ENCODE measurements at regions not wholly inside any gene's neighbourhood (a gene's known extent, or its start where the extent isn't known, plus 50 kb on each side); places are given as distances from the start of the nearest gene placed in this dataset.
"Not testable (repeated sequence)": the region's sequence is repeated elsewhere in the genome, so short reads cannot be mapped to it uniquely, and the experiment has no call there.

GRCh38 chr5:39772307-39772706 lies 347.5 kb upstream of the DAB2 start:
- intact Hi-C loops (cut with DNase I) = no loop called here
- no peak for DNase-seq

- intact Hi-C loops (cut with DNase I) = no loop called here
- DNase-seq = no peak
Measured at GRCh38 chr5:39767916-39768315, 343.1 kb upstream of the DAB2 start.

GRCh38 chr5:39765366-39765765 lies 340.6 kb upstream of the DAB2 start:
- DNase-seq = no peak
- intact Hi-C loops (cut with DNase I) = no loop called here

- DNase-seq = no peak
- intact Hi-C loops (cut with DNase I) = no loop called here
Measured at GRCh38 chr5:39762761-39763160, 338.0 kb upstream of the DAB2 start.

GRCh38 chr5:39761199-39761950 lies 336.6 kb upstream of the DAB2 start:
- DNase-seq = no peak
- intact Hi-C loops (cut with DNase I) = no loop called here

GRCh38 chr5:39760385-39761198 lies 335.8 kb upstream of the DAB2 start:
- intact Hi-C loops (cut with DNase I) = no loop called here
- DNase-seq = no peak

GRCh38 chr5:39759701-39760100 lies 334.9 kb upstream of the DAB2 start:
- DNase-seq = no peak
- intact Hi-C loops (cut with DNase I) = no loop called here

- intact Hi-C loops (cut with DNase I) = no loop called here
- no peak for DNase-seq
Measured at GRCh38 chr5:39758426-39758825, 333.6 kb upstream of the DAB2 start.

- DNase-seq = no peak
- intact Hi-C loops (cut with DNase I) = no loop called here
Measured at GRCh38 chr5:39757131-39757530, 332.4 kb upstream of the DAB2 start.

- intact Hi-C loops (cut with DNase I) = no loop called here
- DNase-seq = peak in 27 of 42 donors; percentile 5 to 73 (median 47)
Measured at GRCh38 chr5:39755986-39756385, 331.2 kb upstream of the DAB2 start.

GRCh38 chr5:39755452-39755851 lies 330.7 kb upstream of the DAB2 start:
- intact Hi-C loops (cut with DNase I) = no loop called here
- DNase-seq = no peak

- intact Hi-C loops (cut with DNase I); DNase-seq: not testable (repeated sequence)
Measured at GRCh38 chr5:39753747-39754146, 329.0 kb upstream of the DAB2 start.

GRCh38 chr5:39750661-39751060 lies 325.9 kb upstream of the DAB2 start:
- intact Hi-C loops (cut with DNase I) = no loop called here
- DNase-seq = no peak

GRCh38 chr5:39742916-39743315 lies 318.1 kb upstream of the DAB2 start:
- intact Hi-C loops (cut with DNase I) = no loop called here
- DNase-seq = no peak

GRCh38 chr5:39740404-39740803 lies 315.6 kb upstream of the DAB2 start:
- no peak for DNase-seq
- intact Hi-C loops (cut with DNase I) = no loop called here

- DNase-seq = no peak
- intact Hi-C loops (cut with DNase I) = no loop called here
Measured at GRCh38 chr5:39732166-39732565, 307.4 kb upstream of the DAB2 start.

GRCh38 chr5:39730699-39731098 lies 305.9 kb upstream of the DAB2 start:
- DNase-seq = no peak
- intact Hi-C loops (cut with DNase I) = no loop called here

- intact Hi-C loops (cut with DNase I) = no loop called here
- DNase-seq = no peak
Measured at GRCh38 chr5:39730006-39730405, 305.2 kb upstream of the DAB2 start.

GRCh38 chr5:39726467-39726866 lies 301.7 kb upstream of the DAB2 start:
- intact Hi-C loops (cut with DNase I) = no loop called here
- no peak for DNase-seq

GRCh38 chr5:39721394-39721793 lies 296.6 kb upstream of the DAB2 start:
- no peak for DNase-seq
- intact Hi-C loops (cut with DNase I) = no loop called here

GRCh38 chr5:39720136-39720535 lies 295.4 kb upstream of the DAB2 start:
- intact Hi-C loops (cut with DNase I) = no loop called here
- no peak for DNase-seq
